Neural progenitor cell (in vitro differentiated cells): ENCODE measurements at regions not wholly inside any gene's neighbourhood (a gene's known extent, or its start where the extent isn't known, plus 50 kb on each side); places are given as distances from the start of the nearest gene placed in this dataset.

ENCODE experiments used
- DNase-seq: peaks from one replicate; pipeline ENCODE4 v3.0.0-alpha.2; 2016; ENCODE audit warnings: low spot score
- H2AFZ ChIP-seq: fragments of 200-600 bp; sonication (generic); replicated peaks from 2 replicates; pipeline ENCODE4 v1.6.1; 2016; ENCODE audit warnings: antibody characterized with exemption
- H3F3A ChIP-seq: fragments of 200-600 bp; sonication (generic); 2 replicates; pipeline ENCODE4 v1.6.1; 2016; ENCODE audit warnings: antibody characterized with exemption, low read depth
- H3K27ac ChIP-seq: fragments of 200-600 bp; sonication (generic); 2 replicates; pipeline ENCODE4 v1.5.1; 2016; ENCODE audit warnings: mild to moderate bottlenecking
- H3K27me3 ChIP-seq: fragments of 200-600 bp; sonication (generic); 2 replicates; pipeline ENCODE4 v1.6.1; 2016; ENCODE audit warnings: mild to moderate bottlenecking, moderate library complexity
- H3K36me3 ChIP-seq: fragments of 200-600 bp; sonication (generic); 2 replicates; pipeline ENCODE4 v1.5.1; 2016
- H3K4me1 ChIP-seq: fragments of 200-600 bp; sonication (generic); 2 replicates; pipeline ENCODE4 v1.6.1; 2016; ENCODE audit warnings: mixed run types
- H3K4me2 ChIP-seq: fragments of 200-600 bp; sonication (generic); 2 replicates; pipeline ENCODE4 v1.6.1; 2016
- H3K4me3 ChIP-seq: fragments of 200-600 bp; sonication (generic); 2 replicates; pipeline ENCODE4 v1.5.1; 2016
- H3K79me2 ChIP-seq: fragments of 200-600 bp; sonication (generic); 2 replicates; pipeline ENCODE4 v1.6.1; 2016; ENCODE audit warnings: low read depth
- H3K9ac ChIP-seq: fragments of 200-600 bp; sonication (generic); 2 replicates; pipeline ENCODE4 v1.6.1; 2016
- H3K9me3 ChIP-seq: fragments of 200-600 bp; sonication (generic); 2 replicates; pipeline ENCODE4 v1.5.1; 2016; ENCODE audit warnings: low read depth
- H4K20me1 ChIP-seq: fragments of 200-600 bp; sonication (generic); 2 replicates; pipeline ENCODE4 v1.6.1; 2016; ENCODE audit warnings: low read depth
- H3K27ac Mint-ChIP-seq: 3 replicates; pipeline ENCODE4 v1.8.0; 2021; ENCODE audit warnings: mixed read lengths
- H3K27me3 Mint-ChIP-seq: 2 replicates; pipeline ENCODE4 v1.8.0; 2022; ENCODE audit warnings: low read depth, mild to moderate bottlenecking, inconsistent platforms, moderate library complexity, mixed read lengths; ENCODE audit not compliant: insufficient read depth
- H3K36me3 Mint-ChIP-seq: 3 replicates; pipeline ENCODE4 v1.8.0; 2021; ENCODE audit warnings: mixed read lengths
- H3K4me1 Mint-ChIP-seq: 3 replicates; pipeline ENCODE4 v1.8.0; 2021; ENCODE audit warnings: mixed read lengths
- H3K4me3 Mint-ChIP-seq: 3 replicates; pipeline ENCODE4 v1.8.0; 2021; ENCODE audit warnings: mild to moderate bottlenecking, moderate library complexity, mixed read lengths
- H3K9me3 Mint-ChIP-seq: 3 replicates; pipeline ENCODE4 v1.8.0; 2020; ENCODE audit warnings: mixed read lengths
- EZH2 ChIP-seq: fragments of 200-600 bp; sonication (generic); IDR thresholded peaks from 2 replicates; pipeline ENCODE4 v1.6.1; 2017; ENCODE audit warnings: antibody characterized with exemption, mild to moderate bottlenecking, moderate library complexity
- EZH2phosphoT487 ChIP-seq: fragments of 200-600 bp; sonication (generic); IDR thresholded peaks from 2 replicates; pipeline ENCODE4 v1.6.1; 2017; ENCODE audit warnings: antibody characterized with exemption
- TF ChIP-seq, protein P1 (sequence below): fragments of 200-600 bp; sonication (generic); IDR thresholded peaks from 2 replicates; pipeline ENCODE4 v1.5.1; 2017; ENCODE audit warnings: antibody characterized with exemption, mild to moderate bottlenecking

DNA sequence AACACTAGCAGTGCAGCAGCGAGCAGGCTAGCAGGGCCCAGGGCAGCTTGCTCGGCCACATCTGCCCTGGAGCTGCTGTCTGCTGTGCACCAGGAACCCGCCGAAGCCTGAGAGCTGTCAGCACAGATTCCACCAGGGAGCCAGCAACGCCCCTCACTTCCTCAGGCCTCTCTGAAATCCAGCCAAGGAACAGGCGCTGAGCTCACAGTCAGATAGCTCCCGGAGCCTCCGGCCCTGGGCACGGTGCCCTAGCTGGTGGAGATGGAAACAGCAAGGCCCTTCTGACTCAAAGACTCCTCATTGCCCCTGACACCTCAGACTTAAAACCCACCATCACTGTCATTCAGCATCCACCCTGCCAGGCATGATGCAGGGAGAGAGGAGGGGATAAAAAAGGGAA, 839.4 kb downstream of the MAFB start:
- no peaks in the 10 kb centered on the region for H3K36me3 ChIP-seq

GRCh38 chr20:39849171-39849570, 839.9 kb downstream of the MAFB start:
- Histone ChIP-seq H4K20me1 (no peaks in the 10 kb centered on the region), H3F3A (peaks cover 32% of the 10 kb centered on the region), H3K9ac (no peak overlapping the region), H3K27me3 (no peaks in the 10 kb centered on the region), H3K4me1 (peaks cover 45% of the 10 kb centered on the region), H3K4me2 (no peak overlapping the region), H3K79me2 (no peaks in the 10 kb centered on the region), H2AFZ (no peak overlapping the region), H3K36me3 (no peaks in the 10 kb centered on the region), H3K27ac (no peak overlapping the region), H3K4me3 (no peak overlapping the region), H3K9me3 (no peaks in the 10 kb centered on the region)
- Mint-ChIP-seq H3K4me1 (peaks cover 54% of the 10 kb centered on the region), H3K36me3 (no peaks in the 10 kb centered on the region), H3K27ac (no peak overlapping the region), H3K9me3 (no peaks in the 10 kb centered on the region), H3K27me3 (peaks cover 84% of the 10 kb centered on the region), H3K4me3 (peak overlapping the region; percentile 50)
- TF ChIP-seq EZH2phosphoT487 (no peak), EZH2 (no peak)
- TF ChIP-seq, protein P1, sequence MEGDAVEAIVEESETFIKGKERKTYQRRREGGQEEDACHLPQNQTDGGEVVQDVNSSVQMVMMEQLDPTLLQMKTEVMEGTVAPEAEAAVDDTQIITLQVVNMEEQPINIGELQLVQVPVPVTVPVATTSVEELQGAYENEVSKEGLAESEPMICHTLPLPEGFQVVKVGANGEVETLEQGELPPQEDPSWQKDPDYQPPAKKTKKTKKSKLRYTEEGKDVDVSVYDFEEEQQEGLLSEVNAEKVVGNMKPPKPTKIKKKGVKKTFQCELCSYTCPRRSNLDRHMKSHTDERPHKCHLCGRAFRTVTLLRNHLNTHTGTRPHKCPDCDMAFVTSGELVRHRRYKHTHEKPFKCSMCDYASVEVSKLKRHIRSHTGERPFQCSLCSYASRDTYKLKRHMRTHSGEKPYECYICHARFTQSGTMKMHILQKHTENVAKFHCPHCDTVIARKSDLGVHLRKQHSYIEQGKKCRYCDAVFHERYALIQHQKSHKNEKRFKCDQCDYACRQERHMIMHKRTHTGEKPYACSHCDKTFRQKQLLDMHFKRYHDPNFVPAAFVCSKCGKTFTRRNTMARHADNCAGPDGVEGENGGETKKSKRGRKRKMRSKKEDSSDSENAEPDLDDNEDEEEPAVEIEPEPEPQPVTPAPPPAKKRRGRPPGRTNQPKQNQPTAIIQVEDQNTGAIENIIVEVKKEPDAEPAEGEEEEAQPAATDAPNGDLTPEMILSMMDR = no peak
- no peak for DNase-seq

More for the DNA sequence above, 839.4 kb downstream of the MAFB start:
- H3K4me1 ChIP-seq = peaks cover 50% of the 10 kb centered on the region
- peak overlapping the region; percentile 35 for H2AFZ ChIP-seq
- no peaks in the 10 kb centered on the region for H3K36me3 Mint-ChIP-seq
- no peak for DNase-seq
- peaks cover 85% of the 10 kb centered on the region for H3K27me3 Mint-ChIP-seq
- H3K79me2 ChIP-seq = no peaks in the 10 kb centered on the region
- no peaks in the 10 kb centered on the region for H3K9me3 Mint-ChIP-seq
- H3K4me2 ChIP-seq = no peak overlapping the region
- H4K20me1 ChIP-seq = no peaks in the 10 kb centered on the region
- peak overlapping the region; percentile 69 for H3K27ac ChIP-seq
- H3K4me3 ChIP-seq = no peak overlapping the region
- H3K27ac Mint-ChIP-seq = no peak overlapping the region
- peaks cover 37% of the 10 kb centered on the region for H3F3A ChIP-seq
- peaks cover 59% of the 10 kb centered on the region for H3K4me1 Mint-ChIP-seq
- H3K9ac ChIP-seq = no peak overlapping the region
- no peak for TF ChIP-seq EZH2
- TF ChIP-seq, protein P1 = no peak
- no peak for TF ChIP-seq EZH2phosphoT487
- no peaks in the 10 kb centered on the region for H3K9me3 ChIP-seq
- H3K27me3 ChIP-seq = no peaks in the 10 kb centered on the region
- H3K4me3 Mint-ChIP-seq = no peak overlapping the region

DNA sequence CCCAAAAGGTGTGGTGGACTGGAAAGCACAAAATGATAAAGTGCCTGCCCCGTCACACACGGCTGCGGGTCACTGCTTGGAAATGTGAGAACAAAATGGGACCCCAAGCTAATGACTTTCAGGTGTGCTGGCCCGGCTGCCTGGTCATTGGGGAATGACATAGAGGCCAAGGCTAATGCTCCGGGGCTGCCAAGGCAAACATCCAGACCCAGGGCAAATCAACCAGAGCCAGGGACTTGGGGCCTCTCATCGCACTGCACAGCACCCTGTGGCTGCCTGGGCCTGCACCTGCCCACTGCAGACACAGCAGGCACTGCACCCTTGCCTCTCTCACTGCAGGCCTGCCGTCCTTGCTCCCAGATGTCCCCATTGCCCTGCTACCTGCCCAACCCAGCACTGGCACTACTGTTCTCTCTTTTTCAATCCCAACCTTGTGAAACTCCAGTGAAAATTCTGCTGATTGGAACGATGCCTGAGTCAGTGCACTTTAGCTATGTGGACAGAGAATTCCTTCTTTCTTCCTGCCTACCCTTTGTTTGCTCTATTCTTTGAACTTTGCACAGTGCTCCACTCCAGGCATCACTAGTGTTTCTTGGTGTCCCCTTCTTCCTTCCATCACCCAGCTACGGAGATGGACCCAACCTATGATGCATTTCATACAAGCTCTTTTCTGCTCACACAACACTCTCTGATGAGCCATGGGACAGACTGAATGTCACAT, 849.5 kb downstream of the MAFB start:
- H3K9me3 Mint-ChIP-seq = peaks cover 3% of the 10 kb centered on the region
- no peaks in the 10 kb centered on the region for H3F3A ChIP-seq
- no peaks in the 10 kb centered on the region for H3K36me3 Mint-ChIP-seq
- H3K9me3 ChIP-seq = no peaks in the 10 kb centered on the region
- H2AFZ ChIP-seq = no peak overlapping the region
- H4K20me1 ChIP-seq = no peaks in the 10 kb centered on the region
- TF ChIP-seq, protein P1 = no peak
- no peak for TF ChIP-seq EZH2phosphoT487
- TF ChIP-seq EZH2 = no peak
- H3K4me1 ChIP-seq = no peaks in the 10 kb centered on the region
- no peak overlapping the region for H3K27ac ChIP-seq
- no peak overlapping the region for H3K4me2 ChIP-seq
- DNase-seq = no peak
- no peak overlapping the region for H3K27ac Mint-ChIP-seq
- H3K79me2 ChIP-seq = no peaks in the 10 kb centered on the region
- H3K4me1 Mint-ChIP-seq = no peaks in the 10 kb centered on the region
- H3K27me3 ChIP-seq = no peaks in the 10 kb centered on the region
- no peak overlapping the region for H3K4me3 ChIP-seq
- no peak overlapping the region for H3K4me3 Mint-ChIP-seq
- H3K9ac ChIP-seq = no peak overlapping the region
- no peaks in the 10 kb centered on the region for H3K36me3 ChIP-seq
- peaks cover 19% of the 10 kb centered on the region for H3K27me3 Mint-ChIP-seq
